Hepatocyte (in vitro differentiated cells): ENCODE measurements at regions not wholly inside any gene's neighbourhood (a gene's known extent, or its start where the extent isn't known, plus 50 kb on each side); places are given as distances from the start of the nearest gene placed in this dataset.

Experiments
- DNase-seq: peaks from one replicate; pipeline ENCODE4 v3.0.0-alpha.2; 2016; ENCODE audit warnings: low spot score
- H2AFZ ChIP-seq: fragments of 200-600 bp; sonication (generic); 2 replicates; pipeline ENCODE4 v1.6.0; 2016; ENCODE audit warnings: antibody characterized with exemption, mild to moderate bottlenecking
- H3K27ac ChIP-seq: fragments of 200-600 bp; sonication (generic); 2 replicates; pipeline ENCODE4 v1.5.1; 2016; ENCODE audit warnings: mild to moderate bottlenecking
- H3K27me3 ChIP-seq: fragments of 200-600 bp; sonication (generic); 2 replicates; pipeline ENCODE4 v1.6.1; 2016
- H3K36me3 ChIP-seq: fragments of 200-600 bp; sonication (generic); replicated peaks from 2 replicates; pipeline ENCODE4 v1.5.1; 2016; ENCODE audit warnings: low read depth; ENCODE audit not compliant: insufficient read depth
- H3K4me1 ChIP-seq: fragments of 200-600 bp; sonication (generic); 2 replicates; pipeline ENCODE4 v1.5.1; 2016; ENCODE audit warnings: mild to moderate bottlenecking, moderate library complexity; ENCODE audit not compliant: insufficient read depth
- H3K4me2 ChIP-seq: fragments of 200-600 bp; sonication (generic); 2 replicates; pipeline ENCODE4 v1.6.0; 2016
- H3K4me3 ChIP-seq: fragments of 200-600 bp; sonication (generic); 2 replicates; pipeline ENCODE4 v1.5.1; 2016; ENCODE audit warnings: mild to moderate bottlenecking
- H3K79me2 ChIP-seq: fragments of 200-600 bp; sonication (generic); 2 replicates; pipeline ENCODE4 v1.6.0; 2017; ENCODE audit warnings: mild to moderate bottlenecking
- H3K9me2 ChIP-seq: fragments of 200-600 bp; sonication (generic); replicated peaks from 2 replicates; pipeline ENCODE4 v1.6.0; 2017; ENCODE audit warnings: mild to moderate bottlenecking; ENCODE audit not compliant: insufficient read depth
- H3K9me3 ChIP-seq: fragments of 200-600 bp; sonication (generic); 2 replicates; pipeline ENCODE4 v1.5.1; 2016; ENCODE audit warnings: low read depth, mild to moderate bottlenecking
- H4K20me1 ChIP-seq: fragments of 200-600 bp; sonication (generic); 2 replicates; pipeline ENCODE4 v1.6.0; 2016; ENCODE audit warnings: mild to moderate bottlenecking; ENCODE audit not compliant: insufficient read depth, poor library complexity, severe bottlenecking
- EZH2 ChIP-seq: fragments of 200-600 bp; sonication (generic); IDR thresholded peaks from 2 replicates; pipeline ENCODE4 v1.6.1; 2016; ENCODE audit warnings: antibody characterized with exemption, mild to moderate bottlenecking, borderline replicate concordance
- EZH2phosphoT487 ChIP-seq: fragments of 200-600 bp; sonication (generic); IDR thresholded peaks from one replicate; pipeline ENCODE4 v1.6.1; 2018; ENCODE audit warnings: antibody characterized with exemption, mild to moderate bottlenecking, low read depth, moderate library complexity; ENCODE audit not compliant: unreplicated experiment, severe bottlenecking
- WGBS: methylation state at CpG from one replicate; pipeline ENCODE4 v1.1.6; 2016; ENCODE audit warnings: low lambda C conversion rate; ENCODE audit errors: missing lambda C conversion rate; 5-methylcytosine and 5-hydroxymethylcytosine counted together
- TF ChIP-seq, protein P1 (sequence below): fragments of 200-600 bp; sonication (generic); IDR thresholded peaks from 2 replicates; pipeline ENCODE4 v1.5.1; 2016; ENCODE audit warnings: antibody characterized with exemption, mild to moderate bottlenecking; ENCODE audit not compliant: poor library complexity

DNA sequence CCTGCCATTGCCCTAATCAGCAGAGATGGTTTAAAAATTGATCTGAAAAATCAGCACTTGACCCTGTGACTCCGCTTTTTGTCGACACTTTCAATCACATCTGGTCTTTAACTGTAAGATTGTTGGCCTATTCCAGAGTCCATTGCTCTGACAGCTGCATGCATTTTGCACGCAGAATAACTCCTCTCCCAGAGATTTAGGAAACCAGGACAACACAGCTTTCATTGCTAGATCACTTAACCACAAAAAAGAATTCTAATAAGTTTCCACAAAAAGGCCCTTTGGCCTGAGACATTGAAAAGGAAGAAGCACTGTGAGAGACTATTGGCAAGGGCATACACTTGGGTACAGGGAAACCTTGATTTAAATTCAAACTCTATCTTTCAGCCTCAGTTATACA, 373.1 kb downstream of the TGFB2 start:
- 76% methylated on average over 3 of the region's 3 CpGs for whole genome bisulfite sequencing
- H3K36me3 ChIP-seq, result no peaks in the 10 kb centered on the region
- no peak overlapping the region for H2AFZ ChIP-seq
- H3K27ac ChIP-seq, result no peak overlapping the region
- no peaks in the 10 kb centered on the region for H3K9me3 ChIP-seq
- TF ChIP-seq, protein P1, sequence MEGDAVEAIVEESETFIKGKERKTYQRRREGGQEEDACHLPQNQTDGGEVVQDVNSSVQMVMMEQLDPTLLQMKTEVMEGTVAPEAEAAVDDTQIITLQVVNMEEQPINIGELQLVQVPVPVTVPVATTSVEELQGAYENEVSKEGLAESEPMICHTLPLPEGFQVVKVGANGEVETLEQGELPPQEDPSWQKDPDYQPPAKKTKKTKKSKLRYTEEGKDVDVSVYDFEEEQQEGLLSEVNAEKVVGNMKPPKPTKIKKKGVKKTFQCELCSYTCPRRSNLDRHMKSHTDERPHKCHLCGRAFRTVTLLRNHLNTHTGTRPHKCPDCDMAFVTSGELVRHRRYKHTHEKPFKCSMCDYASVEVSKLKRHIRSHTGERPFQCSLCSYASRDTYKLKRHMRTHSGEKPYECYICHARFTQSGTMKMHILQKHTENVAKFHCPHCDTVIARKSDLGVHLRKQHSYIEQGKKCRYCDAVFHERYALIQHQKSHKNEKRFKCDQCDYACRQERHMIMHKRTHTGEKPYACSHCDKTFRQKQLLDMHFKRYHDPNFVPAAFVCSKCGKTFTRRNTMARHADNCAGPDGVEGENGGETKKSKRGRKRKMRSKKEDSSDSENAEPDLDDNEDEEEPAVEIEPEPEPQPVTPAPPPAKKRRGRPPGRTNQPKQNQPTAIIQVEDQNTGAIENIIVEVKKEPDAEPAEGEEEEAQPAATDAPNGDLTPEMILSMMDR, result no peak
- no peak for TF ChIP-seq EZH2
- no peak for TF ChIP-seq EZH2phosphoT487
- no peak for DNase-seq
- no peak overlapping the region for H3K4me3 ChIP-seq
- H3K4me1 ChIP-seq, result no peaks in the 10 kb centered on the region
- no peaks in the 10 kb centered on the region for H4K20me1 ChIP-seq
- H3K79me2 ChIP-seq, result no peaks in the 10 kb centered on the region
- no peak overlapping the region for H3K4me2 ChIP-seq
- H3K9me2 ChIP-seq, result no peaks in the 10 kb centered on the region
- H3K27me3 ChIP-seq, result no peaks in the 10 kb centered on the region

DNA sequence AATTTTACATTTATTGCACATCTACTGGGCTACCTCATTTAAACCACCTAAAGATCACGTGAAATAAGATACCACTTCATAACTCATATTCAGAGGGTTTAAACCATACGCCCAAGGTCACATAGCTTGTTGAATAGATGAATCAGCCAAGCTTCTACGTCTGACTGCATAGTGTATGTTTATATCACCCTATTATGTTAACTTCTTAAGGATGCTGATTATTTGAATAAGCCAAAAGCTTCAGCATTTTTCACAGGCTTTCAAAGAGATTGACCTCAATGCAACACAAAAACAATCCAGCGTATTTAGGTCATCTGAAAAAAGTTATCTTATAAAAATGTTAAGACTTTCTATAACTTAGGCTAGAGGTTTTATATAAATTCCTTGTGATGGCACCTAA, 373.8 kb downstream of the TGFB2 start:
- Histone ChIP-seq H3K4me1 (no peaks in the 10 kb centered on the region), H3K4me3 (no peak overlapping the region), H3K79me2 (no peaks in the 10 kb centered on the region), H3K4me2 (no peak overlapping the region), H3K36me3 (no peaks in the 10 kb centered on the region), H3K9me3 (no peaks in the 10 kb centered on the region), H2AFZ (no peak overlapping the region), H4K20me1 (no peaks in the 10 kb centered on the region), H3K9me2 (no peaks in the 10 kb centered on the region), H3K27ac (no peak overlapping the region), H3K27me3 (no peaks in the 10 kb centered on the region)
- 86% methylated on average over 4 of the region's 4 CpGs for WGBS
- TF ChIP-seq, protein P1, result no peak
- no peak for TF ChIP-seq EZH2
- no peak for TF ChIP-seq EZH2phosphoT487
- DNase-seq, result no peak

DNA sequence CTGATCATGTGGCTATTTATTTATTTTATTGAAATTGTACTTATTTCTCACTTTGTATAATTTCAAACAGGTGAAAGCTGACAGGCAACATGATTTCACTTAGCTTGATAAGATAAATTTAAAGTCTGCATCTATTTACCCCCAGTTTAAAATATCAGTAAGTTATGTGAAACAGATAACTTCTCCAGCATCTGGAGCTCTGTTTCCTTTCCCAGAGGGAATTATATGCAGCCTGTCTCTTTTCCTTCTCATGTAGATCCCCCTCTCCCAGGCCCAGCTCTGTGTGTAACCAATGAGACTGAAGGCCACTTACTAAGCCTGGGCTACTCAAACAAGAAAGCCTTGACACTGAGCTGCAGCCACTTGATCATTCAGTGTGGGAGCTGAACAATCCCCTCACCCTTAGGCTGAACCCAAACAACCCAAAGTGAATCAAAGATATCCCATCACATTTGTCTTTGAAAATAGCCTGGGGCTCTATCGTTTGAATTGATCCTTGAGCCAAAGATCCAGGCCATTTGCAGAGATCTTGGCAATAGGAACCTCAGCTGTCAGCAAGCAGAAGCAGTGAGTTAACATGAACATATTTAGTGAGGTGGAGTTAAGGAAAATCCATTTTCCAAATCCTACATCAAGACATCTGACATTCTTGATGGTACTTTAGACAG, 383.9 kb downstream of the TGFB2 start:
- no peaks in the 10 kb centered on the region for H3K4me1 ChIP-seq
- H3K27ac ChIP-seq, result no peak overlapping the region
- H4K20me1 ChIP-seq, result no peaks in the 10 kb centered on the region
- no peaks in the 10 kb centered on the region for H3K27me3 ChIP-seq
- no peak overlapping the region for H3K4me2 ChIP-seq
- H3K36me3 ChIP-seq, result no peaks in the 10 kb centered on the region
- no peak overlapping the region for H3K4me3 ChIP-seq
- TF ChIP-seq, protein P1, result no peak
- no peak for TF ChIP-seq EZH2phosphoT487
- no peak for TF ChIP-seq EZH2
- H3K9me2 ChIP-seq, result no peaks in the 10 kb centered on the region
- DNase-seq, result no peak
- H2AFZ ChIP-seq, result no peak overlapping the region
- H3K79me2 ChIP-seq, result no peaks in the 10 kb centered on the region
- WGBS, result 59% methylated on average over 1 of the region's 1 CpG
- no peaks in the 10 kb centered on the region for H3K9me3 ChIP-seq
